ENCODE measurements at regions not wholly inside any gene's neighbourhood (a gene's known extent, or its start where the extent isn't known, plus 50 kb on each side); places are given as distances from the start of the nearest gene placed in this dataset.

GRCh38 chr11:122062763-122063162 lies 53.3 kb downstream of the BLID start:
- DNase-seq (no peak), ATAC-seq (no peak)

GRCh38 chr11:122059565-122059964 lies 56.5 kb downstream of the BLID start:
- no peak for DNase-seq
- ATAC-seq: no peak

GRCh38 chr11:122050021-122050690 lies 65.9 kb downstream of the BLID start:
- DNase-seq: no peak
- no peak for ATAC-seq

- no peak for ATAC-seq
Observed at GRCh38 chr11:122048401-122048800, 67.6 kb downstream of the BLID start.

GRCh38 chr11:122046846-122047245 lies 69.2 kb downstream of the BLID start:
- DNase-seq: no peak

More at GRCh38 chr11:122048401-122048800, 67.6 kb downstream of the BLID start:
- DNase-seq: no peak

GRCh38 chr11:122046438-122046837 lies 69.6 kb downstream of the BLID start:
- no peak for ATAC-seq

More at GRCh38 chr11:122046846-122047245, 69.2 kb downstream of the BLID start:
- ATAC-seq: no peak

GRCh38 chr11:122045181-122045586 lies 70.8 kb downstream of the BLID start:
- DNase-seq (no peak), ATAC-seq (no peak)

More at GRCh38 chr11:122046438-122046837, 69.6 kb downstream of the BLID start:
- DNase-seq: no peak

GRCh38 chr11:122044086-122044485 lies 71.9 kb downstream of the BLID start:
- no peak for ATAC-seq
- DNase-seq: no peak

- DNase-seq (no peak), ATAC-seq (no peak)
Observed at GRCh38 chr11:122042981-122043380, 73.0 kb downstream of the BLID start.

GRCh38 chr11:122040464-122040863 lies 75.6 kb downstream of the BLID start:
- ATAC-seq: no peak
- DNase-seq: no peak

GRCh38 chr11:122038543-122038942 lies 77.5 kb downstream of the BLID start:
- no peak for DNase-seq
- ATAC-seq: no peak

GRCh38 chr11:122037911-122038310 lies 78.1 kb downstream of the BLID start:
- no peak for DNase-seq
- no peak for ATAC-seq

GRCh38 chr11:122036493-122036892 lies 79.5 kb downstream of the BLID start:
- ATAC-seq: no peak
- DNase-seq: no peak

GRCh38 chr11:122036018-122036417 lies 80.0 kb downstream of the BLID start:
- ATAC-seq: no peak
- no peak for DNase-seq

- no peak for DNase-seq
- ATAC-seq: no peak
Observed at GRCh38 chr11:122033631-122034030, 82.4 kb downstream of the BLID start.

GRCh38 chr11:122033193-122033592 lies 82.8 kb downstream of the BLID start:
- ATAC-seq: no peak
- no peak for DNase-seq

- ATAC-seq: no peak
- no peak for DNase-seq
Observed at GRCh38 chr11:122032317-122032716, 83.7 kb downstream of the BLID start.

GRCh38 chr11:122031813-122032212 lies 84.2 kb downstream of the BLID start:
- ATAC-seq (no peak), DNase-seq (no peak)

GRCh38 chr11:122030286-122030685 lies 85.7 kb downstream of the BLID start:
- no peak for DNase-seq
- no peak for ATAC-seq

- DNase-seq (no peak), ATAC-seq (no peak)
Observed at GRCh38 chr11:122028545-122028944, 87.5 kb downstream of the BLID start.

- DNase-seq: no peak
- no peak for ATAC-seq
Observed at GRCh38 chr11:122028036-122028435, 88.0 kb downstream of the BLID start.

GRCh38 chr11:122025757-122026156 lies 90.3 kb downstream of the BLID start:
- ATAC-seq: no peak
- DNase-seq: no peak

- no peak for ATAC-seq
- DNase-seq: no peak
Observed at GRCh38 chr11:122024278-122024677, 91.7 kb downstream of the BLID start.

- no peak for ATAC-seq
- no peak for DNase-seq
Observed at GRCh38 chr11:122023614-122024250, 92.3 kb downstream of the BLID start.

Measured in stimulated activated naive CD8-positive, alpha-beta T cell treated with anti-CD3 and anti-CD28 coated beads, Interleukin-15, Interleukin-2, amounts not matched to agents 100 U/mL and 50 U/mL, for 24 hours (primary cell).